HepG2 (cell line): ENCODE measurements at regions not wholly inside any gene's neighbourhood (a gene's known extent, or its start where the extent isn't known, plus 50 kb on each side); places are given as distances from the start of the nearest gene placed in this dataset.
A peak's percentile ranks its signal among the peaks of the same experiment; 100 is the strongest.

ENCODE experiments used
- AGO2 ChIP-seq: fragments of 200-400 bp; formaldehyde crosslinking; optimal IDR thresholded peaks from 2 replicates; pipeline ENCODE3; 2017; ENCODE audit warnings: mild to moderate bottlenecking, low read depth, low read length, moderate library complexity
- DDIT3 ChIP-seq: sonication (generic); formaldehyde crosslinking; IDR thresholded peaks from 2 replicates; pipeline ENCODE4 v1.4.0; 2020; ENCODE audit warnings: mild to moderate bottlenecking, missing genetic modification reagents
- HDAC2 ChIP-seq: sonication (generic); formaldehyde crosslinking; IDR thresholded peaks from 2 replicates; pipeline ENCODE4 v1.4.0; 2020; ENCODE audit warnings: missing genetic modification reagents
- MNT ChIP-seq: fragments of 450-650 bp; IDR thresholded peaks from 2 replicates; pipeline ENCODE4 v1.6.1; 2016
- MTA3 ChIP-seq: sonication (generic); formaldehyde crosslinking; IDR thresholded peaks from 2 replicates; pipeline ENCODE4 v1.4.0; 2020; ENCODE audit warnings: missing genetic modification reagents
- NR2F6 ChIP-seq, 2 experiments: IDR thresholded peaks; 2 replicates each; pipeline ENCODE4 v1.6.1; 2016; ENCODE audit warnings: antibody characterized with exemption in 1 of 2, mild to moderate bottlenecking in 1 of 2
- PBX2 ChIP-seq: IDR thresholded peaks from 2 replicates; pipeline ENCODE4 v1.6.1; 2016; ENCODE audit warnings: control low read depth
- RFX3 ChIP-seq: IDR thresholded peaks from 2 replicates; pipeline ENCODE4 v1.6.1; 2016; ENCODE audit warnings: missing biosample characterization, missing genetic modification reagents
- RNF219 ChIP-seq: sonication (generic); formaldehyde crosslinking; IDR thresholded peaks from 2 replicates; pipeline ENCODE4 v1.5.0; 2020; ENCODE audit warnings: mild to moderate bottlenecking, missing genetic modification reagents
- RXRB ChIP-seq: IDR thresholded peaks from 2 replicates; pipeline ENCODE4 v1.6.1; 2016; ENCODE audit warnings: borderline replicate concordance, missing genetic modification reagents, missing compliant biosample characterization
- TCF7 ChIP-seq: sonication (generic); IDR thresholded peaks from 2 replicates; pipeline ENCODE4 v1.6.1; 2016; ENCODE audit warnings: antibody characterized with exemption, low read depth
- TFAP4 ChIP-seq: sonication (generic); IDR thresholded peaks from 2 replicates; pipeline ENCODE4 v1.6.1; 2016; ENCODE audit warnings: low read depth, borderline replicate concordance
- THAP9 ChIP-seq: sonication (generic); formaldehyde crosslinking; IDR thresholded peaks from 2 replicates; pipeline ENCODE4; 2020; ENCODE audit warnings: missing genetic modification reagents, mild to moderate bottlenecking, borderline replicate concordance
- TRIM24 ChIP-seq: sonication (generic); formaldehyde crosslinking; IDR thresholded peaks from 2 replicates; pipeline ENCODE4 v1.8.0; 2022; ENCODE audit warnings: mild to moderate bottlenecking, missing genetic modification reagents
- ZFY ChIP-seq: sonication (generic); formaldehyde crosslinking; IDR thresholded peaks from 2 replicates; pipeline ENCODE4 v1.4.0; 2020; ENCODE audit warnings: missing genetic modification reagents
- ZNF276 ChIP-seq: sonication (generic); formaldehyde crosslinking; IDR thresholded peaks from 2 replicates; pipeline ENCODE4 v1.4.0; 2020; ENCODE audit warnings: mild to moderate bottlenecking, low read depth, missing genetic modification reagents
- ZNF333 ChIP-seq: sonication (generic); formaldehyde crosslinking; IDR thresholded peaks from 2 replicates; pipeline ENCODE4 v1.4.0; 2020; ENCODE audit warnings: mild to moderate bottlenecking, missing genetic modification reagents, borderline replicate concordance
- ZNF691 ChIP-seq: sonication (generic); formaldehyde crosslinking; IDR thresholded peaks from 2 replicates; pipeline ENCODE4 v1.4.0; 2020; ENCODE audit warnings: missing genetic modification reagents, low read depth, mild to moderate bottlenecking, borderline replicate concordance
- ZNF839 ChIP-seq: sonication (generic); formaldehyde crosslinking; IDR thresholded peaks from 2 replicates; pipeline ENCODE4 v1.4.0; 2020; ENCODE audit warnings: missing genetic modification reagents, mild to moderate bottlenecking, borderline replicate concordance

GRCh38 chr13:40345149-40345514, 321.3 kb downstream of the FOXO1 start (continued):
- TF ChIP-seq ZNF691 (CRISPR knock-in tag) (no peak), ZNF276 (CRISPR knock-in tag) (no peak), DDIT3 (CRISPR knock-in tag) (no peak), ZFY (CRISPR knock-in tag) (peak; percentile 39; the same call in 1 of the 2 replicates), AGO2 (no peak), HDAC2 (0 out of 2 replicates have a peak, but pooled peaks have one; percentile 30), RXRB (peak; percentile 46; the same call in 1 of the 2 replicates), TCF7 (no peak), NR2F6 (IDR thresholded peaks at IDR 0.05) (peak; percentile 30; the same call in 1 of the 2 replicates), NR2F6 (CRISPR knock-in tag; IDR thresholded peaks at IDR 0.05) (peak; percentile 41; the same call in 1 of the 2 replicates), MNT (no peak), RFX3 (CRISPR knock-in tag) (no peak), MTA3 (CRISPR knock-in tag) (no peak), PBX2 (CRISPR knock-in tag) (no peak), ZNF333 (CRISPR knock-in tag) (no peak), TRIM24 (CRISPR knock-in tag) (no peak), THAP9 (CRISPR knock-in tag) (no peak), RNF219 (CRISPR knock-in tag) (no peak), TFAP4 (no peak), ZNF839 (CRISPR knock-in tag) (no peak)
